ENCODE measurements at regions not wholly inside any gene's neighbourhood (a gene's known extent, or its start where the extent isn't known, plus 50 kb on each side); places are given as distances from the start of the nearest gene placed in this dataset.
A peak's percentile ranks its signal among the peaks of the same experiment; 100 is the strongest.

GRCh38 chr4:19888587-19888986 lies 363.1 kb upstream of the SLIT2 start:
- no peak for DNase-seq (ENCODE audit: low read depth)

GRCh38 chr4:19883841-19884240 lies 367.9 kb upstream of the SLIT2 start:
- DNase-seq (ENCODE audit: low read depth) = peak; percentile 2

- DNase-seq (ENCODE audit: low read depth) = no peak
Observed at GRCh38 chr4:19880206-19880605, 371.5 kb upstream of the SLIT2 start.

GRCh38 chr4:19879330-19879729 lies 372.4 kb upstream of the SLIT2 start:
- no peak for DNase-seq (ENCODE audit: low read depth)

GRCh38 chr4:19857991-19858390 lies 393.7 kb upstream of the SLIT2 start:
- DNase-seq (ENCODE audit: low read depth) = no peak

GRCh38 chr4:19857380-19857779 lies 394.3 kb upstream of the SLIT2 start:
- DNase-seq (ENCODE audit: low read depth) = no peak

- DNase-seq (ENCODE audit: low read depth) = peak; percentile 54
Observed at GRCh38 chr4:19850909-19851308, 400.8 kb upstream of the SLIT2 start.

GRCh38 chr4:19844446-19844845 lies 407.3 kb upstream of the SLIT2 start:
- DNase-seq (ENCODE audit: low read depth) = no peak

GRCh38 chr4:19842471-19842870 lies 409.2 kb upstream of the SLIT2 start:
- no peak for DNase-seq (ENCODE audit: low read depth)

GRCh38 chr4:19838858-19839257 lies 412.8 kb upstream of the SLIT2 start:
- no peak for DNase-seq (ENCODE audit: low read depth)

GRCh38 chr4:19835429-19835828 lies 416.3 kb upstream of the SLIT2 start:
- DNase-seq (ENCODE audit: low read depth) = no peak

GRCh38 chr4:19832411-19832810 lies 419.3 kb upstream of the SLIT2 start:
- DNase-seq (ENCODE audit: low read depth) = no peak

- peak; percentile 36 for DNase-seq (ENCODE audit: low read depth)
Observed at GRCh38 chr4:19831644-19832285, 419.9 kb upstream of the SLIT2 start.

GRCh38 chr4:19829101-19829500 lies 422.6 kb upstream of the SLIT2 start:
- no peak for DNase-seq (ENCODE audit: low read depth)

- no peak for DNase-seq (ENCODE audit: low read depth)
Observed at GRCh38 chr4:19823781-19824180, 427.9 kb upstream of the SLIT2 start.

- no peak for DNase-seq (ENCODE audit: low read depth)
Observed at GRCh38 chr4:19819737-19820136, 432.0 kb upstream of the SLIT2 start.

- no peak for DNase-seq (ENCODE audit: low read depth)
Observed at GRCh38 chr4:19809989-19810388, 441.7 kb upstream of the SLIT2 start.

GRCh38 chr4:19807505-19807904 lies 444.2 kb upstream of the SLIT2 start:
- DNase-seq (ENCODE audit: low read depth) = peak; percentile 44

GRCh38 chr4:19806865-19807264 lies 444.8 kb upstream of the SLIT2 start:
- DNase-seq (ENCODE audit: low read depth) = no peak

- DNase-seq (ENCODE audit: low read depth) = no peak
Observed at GRCh38 chr4:19803406-19803805, 448.3 kb upstream of the SLIT2 start.

- DNase-seq (ENCODE audit: low read depth) = no peak
Observed at GRCh38 chr4:19793831-19794230, 457.9 kb upstream of the SLIT2 start.

GRCh38 chr4:19791422-19792123 lies 460.1 kb upstream of the SLIT2 start:
- no peak for DNase-seq (ENCODE audit: low read depth)

GRCh38 chr4:19786616-19787015 lies 465.1 kb upstream of the SLIT2 start:
- no peak for DNase-seq (ENCODE audit: low read depth)

- no peak for DNase-seq (ENCODE audit: low read depth)
Observed at GRCh38 chr4:19783667-19784223, 468.0 kb upstream of the SLIT2 start.
